CD4-positive, alpha-beta T cell treated with Interleukin-4 for 4 hours (primary cell): ENCODE measurements at regions not wholly inside any gene's neighbourhood (a gene's known extent, or its start where the extent isn't known, plus 50 kb on each side); places are given as distances from the start of the nearest gene placed in this dataset.

ENCODE experiments used
- DNase-seq: peaks from one replicate; pipeline ENCODE4 v3.0.0-alpha.2; 2020

GRCh38 chr20:51917886-51918535 lies 115.7 kb upstream of the SALL4 start:
- no peak for DNase-seq

DNA sequence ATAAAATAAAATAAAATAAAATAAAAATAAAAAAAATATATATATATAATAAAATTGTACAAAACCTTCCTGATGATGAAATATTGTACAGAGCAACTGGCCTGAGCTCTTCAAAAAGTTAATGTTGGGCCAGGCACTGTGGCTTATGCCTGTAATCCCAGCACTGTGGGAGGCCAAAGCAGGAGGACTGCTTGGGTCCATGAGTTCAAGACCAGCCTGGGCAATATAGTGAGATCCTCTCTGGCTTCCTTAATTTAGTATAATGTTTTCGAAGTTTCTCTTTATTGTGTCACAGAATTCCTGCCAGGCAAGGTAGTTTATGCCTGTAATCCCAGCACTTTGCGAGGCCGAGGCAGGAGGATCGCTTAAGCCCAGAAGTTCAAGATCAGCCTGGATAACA lies 113.9 kb upstream of the SALL4 start:
- no peak for DNase-seq

DNA sequence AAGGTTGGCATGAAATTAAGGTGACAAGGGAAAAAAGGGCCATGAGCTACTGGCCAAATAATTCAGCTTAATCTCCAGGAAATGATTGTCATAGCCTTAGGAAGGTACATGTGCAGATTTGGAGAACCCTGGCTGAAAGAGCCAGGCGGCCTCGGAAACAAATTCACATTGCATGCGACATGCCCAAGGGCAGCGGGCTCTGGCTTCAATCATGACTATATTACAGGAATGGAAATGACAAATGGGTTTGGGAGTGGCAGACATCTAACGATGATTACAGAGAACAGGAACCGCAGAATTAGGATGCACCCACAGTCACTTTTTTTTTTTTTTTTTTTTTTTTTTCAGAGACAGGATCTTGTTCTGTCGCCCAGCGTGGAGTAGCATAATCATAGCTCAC lies 112.4 kb upstream of the SALL4 start:
- no peak for DNase-seq

GRCh38 chr20:51910321-51911050 lies 108.2 kb upstream of the SALL4 start:
- DNase-seq: no peak

GRCh38 chr20:51906679-51907078 lies 104.4 kb upstream of the SALL4 start:
- DNase-seq: no peak

- DNase-seq: no peak
Observed at GRCh38 chr20:51906049-51906448, 103.7 kb upstream of the SALL4 start.

GRCh38 chr20:51902933-51903332 lies 100.6 kb upstream of the SALL4 start:
- DNase-seq: no peak

DNA sequence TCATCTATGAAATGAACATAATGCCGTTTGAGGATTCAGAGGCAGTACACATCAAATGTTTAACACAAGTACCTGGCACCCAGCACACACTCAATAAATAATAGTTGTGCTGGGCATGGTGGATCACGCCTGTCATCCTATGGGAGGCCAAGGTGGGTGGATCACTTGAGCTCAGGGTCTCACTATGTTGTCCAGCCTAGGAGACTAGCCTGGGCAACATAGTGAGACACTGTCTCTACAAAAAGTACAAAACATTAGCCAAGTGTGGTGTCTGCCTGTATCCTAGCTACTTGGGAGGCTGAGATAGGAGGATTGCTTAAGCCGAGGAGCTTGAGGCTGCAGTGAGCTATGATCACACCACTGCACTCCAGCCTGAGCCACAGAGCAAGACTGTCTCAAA lies 98.1 kb upstream of the SALL4 start:
- DNase-seq: no peak

- no peak for DNase-seq
Observed at GRCh38 chr20:51899674-51900073, 97.4 kb upstream of the SALL4 start.

DNA sequence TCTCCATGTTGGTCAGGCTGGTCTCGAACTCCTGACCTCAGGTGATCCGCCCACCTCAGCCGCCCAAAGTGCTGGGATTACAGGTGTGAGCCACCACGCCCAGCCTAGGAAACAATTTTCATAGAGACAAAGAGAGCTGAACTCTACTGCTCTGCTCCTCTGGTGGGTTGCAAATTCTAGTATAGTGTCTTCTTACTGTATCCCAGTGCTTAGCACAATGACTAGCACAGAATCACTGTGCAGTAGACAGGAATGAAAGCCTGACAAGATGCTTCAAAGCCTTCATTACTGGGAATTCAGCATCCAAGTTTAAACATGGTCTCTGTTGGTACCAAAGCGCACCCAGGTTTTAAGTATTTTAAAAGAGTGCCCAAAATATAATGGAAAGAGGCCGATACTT lies 96.5 kb upstream of the SALL4 start:
- DNase-seq: no peak

DNA sequence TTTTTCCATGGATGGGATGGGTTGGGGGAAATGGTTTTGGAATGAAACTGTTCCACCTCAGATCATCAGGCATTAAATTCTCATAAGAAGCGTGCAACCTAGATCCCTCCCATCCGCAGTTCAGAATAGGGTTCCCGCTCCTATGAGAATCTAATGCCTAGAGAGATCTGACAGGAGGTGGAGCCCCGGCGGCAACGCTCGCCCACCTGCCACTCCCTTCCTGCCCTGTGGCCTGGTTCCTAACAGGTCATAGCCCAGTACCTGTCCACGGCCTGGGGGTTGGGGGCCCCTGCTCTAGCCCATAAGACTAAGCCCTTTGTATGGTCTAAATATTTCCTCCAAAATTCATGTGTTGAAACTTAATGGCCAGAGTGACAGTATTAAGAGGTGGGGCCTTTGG lies 92.3 kb upstream of the SALL4 start:
- DNase-seq: no peak

GRCh38 chr20:51894201-51894600 lies 91.9 kb upstream of the SALL4 start:
- DNase-seq: no peak

DNA sequence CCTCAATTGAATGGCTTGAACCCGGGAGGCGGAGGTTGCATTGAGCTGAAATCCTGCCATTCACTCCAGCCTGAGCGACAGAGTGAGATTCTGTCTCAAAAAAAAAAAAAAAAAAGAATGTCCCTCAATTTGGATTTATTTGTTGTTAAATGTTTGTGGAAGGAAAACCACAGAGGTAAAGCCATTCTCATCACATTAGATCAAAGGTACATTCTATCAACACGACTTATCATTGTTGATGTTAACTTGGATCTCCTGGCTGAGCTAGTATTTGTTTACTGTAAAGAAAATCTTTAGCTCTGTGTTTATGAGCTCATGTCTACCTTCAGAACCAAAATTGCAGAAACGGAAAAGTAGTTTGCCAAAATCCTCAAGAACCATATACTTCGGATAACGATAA lies 91.4 kb upstream of the SALL4 start:
- DNase-seq: no peak

- no peak for DNase-seq
Observed at GRCh38 chr20:51890003-51890402, 87.7 kb upstream of the SALL4 start.

DNA sequence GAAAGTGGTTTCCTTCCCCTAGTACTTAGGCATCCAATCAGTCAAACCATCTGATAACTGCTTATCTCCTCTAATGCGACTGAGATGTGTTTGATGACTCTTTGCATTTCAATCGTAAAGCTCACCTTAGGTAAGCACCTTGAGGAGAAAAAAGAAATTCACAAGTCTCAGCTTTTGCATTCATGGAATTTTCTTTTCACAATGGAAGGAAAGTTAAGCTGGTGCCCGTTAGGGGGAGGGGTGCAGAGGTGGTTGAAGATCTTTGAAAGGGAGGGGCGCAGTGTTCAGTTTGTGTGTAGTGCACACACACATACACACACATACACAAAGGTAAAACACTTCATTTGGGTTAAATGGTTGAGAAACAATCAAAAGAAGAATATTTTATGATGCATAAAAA lies 87.1 kb upstream of the SALL4 start:
- DNase-seq: no peak

DNA sequence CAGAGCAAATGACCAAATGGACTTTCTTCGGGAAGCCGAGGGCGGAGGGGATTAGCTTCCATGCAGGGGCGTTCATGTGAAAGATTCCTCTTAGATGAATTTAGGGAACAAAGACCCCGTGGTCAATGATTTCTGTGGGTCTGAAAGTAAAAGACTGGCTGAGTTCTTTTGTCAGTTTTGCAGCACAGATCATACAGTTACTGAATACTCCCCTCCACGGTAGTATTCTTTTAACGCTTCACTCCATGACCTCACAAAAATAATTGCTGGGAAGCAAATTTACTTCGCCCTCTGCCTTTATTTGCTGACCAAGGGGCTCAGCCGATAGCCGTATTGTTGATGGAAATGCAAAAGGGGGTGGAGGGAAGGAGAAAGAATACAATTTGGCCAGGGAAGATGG lies 86.0 kb upstream of the SALL4 start:
- DNase-seq: no peak

- no peak for DNase-seq
Observed at GRCh38 chr20:51886891-51887608, 84.7 kb upstream of the SALL4 start.

GRCh38 chr20:51886341-51886740 lies 84.0 kb upstream of the SALL4 start:
- DNase-seq: no peak

DNA sequence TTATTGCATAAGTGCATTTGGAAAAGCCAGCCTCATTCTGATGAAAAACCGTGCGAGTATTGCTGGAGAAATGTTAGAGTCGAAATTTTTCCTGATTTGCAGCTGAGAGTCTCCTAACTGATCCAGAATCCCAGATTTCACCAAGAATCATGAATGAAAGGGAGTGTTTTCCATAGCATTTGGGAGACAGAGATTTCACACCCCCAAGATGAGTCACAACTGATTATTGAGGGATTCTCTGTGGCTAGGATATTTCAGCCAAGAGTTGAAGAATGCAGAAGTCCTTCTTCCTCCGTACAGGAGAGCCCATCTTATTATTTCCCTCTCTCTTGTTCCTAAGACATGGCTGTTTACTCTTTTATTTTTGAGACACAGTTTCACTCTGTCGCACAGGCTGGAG lies 82.2 kb upstream of the SALL4 start:
- DNase-seq: no peak

GRCh38 chr20:51880188-51880587 lies 77.9 kb upstream of the SALL4 start:
- DNase-seq: no peak

- DNase-seq: no peak
Observed at GRCh38 chr20:51876313-51876940, 74.1 kb upstream of the SALL4 start.

- no peak for DNase-seq
Observed at GRCh38 chr20:51873652-51874051, 71.3 kb upstream of the SALL4 start.

DNA sequence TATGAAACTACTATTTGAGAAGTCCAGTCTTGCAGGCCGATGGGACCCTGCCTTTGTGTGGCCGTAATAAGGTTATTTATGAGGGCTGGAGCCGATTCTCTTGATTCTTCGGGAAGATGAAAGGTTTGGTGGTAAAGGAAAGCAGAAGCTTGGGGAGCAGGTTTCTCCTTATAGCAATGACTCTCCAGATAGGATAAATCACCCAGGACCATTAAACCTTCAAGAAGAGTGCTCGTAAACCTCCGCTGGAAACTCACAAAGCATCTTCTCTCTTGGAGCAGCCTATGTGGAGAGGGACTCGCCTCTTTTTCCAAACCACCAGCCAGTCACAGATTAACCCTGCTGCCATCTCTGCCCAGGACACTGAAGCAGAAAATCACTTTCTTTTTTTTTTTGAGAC lies 69.6 kb upstream of the SALL4 start:
- DNase-seq: no peak

GRCh38 chr20:51869002-51869401 lies 66.7 kb upstream of the SALL4 start:
- no peak for DNase-seq
